Choroid plexus epithelial cell (primary cell): ENCODE measurements at regions not wholly inside any gene's neighbourhood (a gene's known extent, or its start where the extent isn't known, plus 50 kb on each side); places are given as distances from the start of the nearest gene placed in this dataset.

Experiments
- DNase-seq: peaks from one replicate; pipeline ENCODE4 v3.0.0-alpha.2; 2010; ENCODE audit warnings: low read depth
- H3K4me3 ChIP-seq: 2 replicates; pipeline ENCODE4 v1.5.1; 2011; ENCODE audit warnings: low read depth, mild to moderate bottlenecking, control low read depth, low read length, moderate library complexity
- TF ChIP-seq, protein P1 (sequence below): conservative IDR thresholded peaks from 2 replicates; pipeline ENCODE4 v1.5.1; 2011; ENCODE audit warnings: low read depth, mild to moderate bottlenecking, control low read depth, inconsistent platforms, low read length, moderate library complexity

DNA sequence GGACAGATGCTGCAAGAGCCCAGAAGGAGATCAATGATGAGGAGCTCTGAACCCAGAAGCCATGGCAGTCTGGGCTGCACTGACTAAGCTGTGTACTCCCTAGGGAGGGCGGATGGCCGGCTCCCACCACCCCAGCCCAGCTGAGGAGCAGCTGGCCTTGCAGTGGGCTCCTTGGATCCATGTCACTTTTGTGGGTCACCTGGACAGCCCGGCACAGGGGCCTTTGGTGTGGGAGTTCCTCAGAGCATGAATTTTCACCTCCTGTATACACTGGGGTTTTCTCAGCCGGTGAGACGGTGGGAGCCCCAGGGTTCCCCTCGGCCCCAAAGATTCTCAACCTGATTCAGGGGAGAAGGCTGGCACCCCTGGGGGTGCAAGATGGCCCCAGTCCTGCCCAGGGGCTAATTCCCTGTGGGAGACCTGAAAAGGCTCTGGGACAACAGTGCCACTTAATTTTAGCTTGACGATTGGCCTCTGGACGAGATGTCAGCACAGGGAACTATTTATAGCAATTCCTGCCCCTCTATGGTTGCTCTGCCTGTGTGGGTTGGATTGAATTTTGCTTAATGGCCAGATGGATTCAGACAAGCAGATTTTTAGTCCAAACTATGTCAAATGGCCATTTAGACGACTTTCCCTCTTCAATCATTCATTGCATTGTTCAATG lies 121.6 kb upstream of the PMEPA1 start:
- DNase-seq = no peak
- TF ChIP-seq, protein P1, sequence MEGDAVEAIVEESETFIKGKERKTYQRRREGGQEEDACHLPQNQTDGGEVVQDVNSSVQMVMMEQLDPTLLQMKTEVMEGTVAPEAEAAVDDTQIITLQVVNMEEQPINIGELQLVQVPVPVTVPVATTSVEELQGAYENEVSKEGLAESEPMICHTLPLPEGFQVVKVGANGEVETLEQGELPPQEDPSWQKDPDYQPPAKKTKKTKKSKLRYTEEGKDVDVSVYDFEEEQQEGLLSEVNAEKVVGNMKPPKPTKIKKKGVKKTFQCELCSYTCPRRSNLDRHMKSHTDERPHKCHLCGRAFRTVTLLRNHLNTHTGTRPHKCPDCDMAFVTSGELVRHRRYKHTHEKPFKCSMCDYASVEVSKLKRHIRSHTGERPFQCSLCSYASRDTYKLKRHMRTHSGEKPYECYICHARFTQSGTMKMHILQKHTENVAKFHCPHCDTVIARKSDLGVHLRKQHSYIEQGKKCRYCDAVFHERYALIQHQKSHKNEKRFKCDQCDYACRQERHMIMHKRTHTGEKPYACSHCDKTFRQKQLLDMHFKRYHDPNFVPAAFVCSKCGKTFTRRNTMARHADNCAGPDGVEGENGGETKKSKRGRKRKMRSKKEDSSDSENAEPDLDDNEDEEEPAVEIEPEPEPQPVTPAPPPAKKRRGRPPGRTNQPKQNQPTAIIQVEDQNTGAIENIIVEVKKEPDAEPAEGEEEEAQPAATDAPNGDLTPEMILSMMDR = no peak
- H3K4me3 ChIP-seq = no peak overlapping the region

DNA sequence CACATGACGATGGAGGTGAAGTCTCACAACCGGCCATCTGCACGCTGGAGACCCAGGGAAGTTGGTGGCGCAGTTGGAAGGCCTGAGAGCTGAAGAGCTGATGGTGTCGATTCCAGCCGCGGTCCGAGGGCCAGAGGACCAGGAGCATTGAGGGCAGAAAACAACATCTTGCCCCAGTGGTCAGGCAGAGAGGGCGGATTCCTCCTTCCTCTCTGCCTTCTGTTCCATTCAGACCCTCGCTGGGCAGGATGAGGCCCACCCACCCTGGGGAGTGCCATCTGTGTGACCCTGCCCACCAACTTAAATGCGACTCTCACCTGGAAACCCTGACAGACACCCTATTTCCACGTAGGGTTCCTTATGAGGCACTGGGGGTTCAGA lies 120.7 kb upstream of the PMEPA1 start:
- TF ChIP-seq, protein P1 = no peak
- no peak for DNase-seq
- H3K4me3 ChIP-seq = no peak overlapping the region

DNA sequence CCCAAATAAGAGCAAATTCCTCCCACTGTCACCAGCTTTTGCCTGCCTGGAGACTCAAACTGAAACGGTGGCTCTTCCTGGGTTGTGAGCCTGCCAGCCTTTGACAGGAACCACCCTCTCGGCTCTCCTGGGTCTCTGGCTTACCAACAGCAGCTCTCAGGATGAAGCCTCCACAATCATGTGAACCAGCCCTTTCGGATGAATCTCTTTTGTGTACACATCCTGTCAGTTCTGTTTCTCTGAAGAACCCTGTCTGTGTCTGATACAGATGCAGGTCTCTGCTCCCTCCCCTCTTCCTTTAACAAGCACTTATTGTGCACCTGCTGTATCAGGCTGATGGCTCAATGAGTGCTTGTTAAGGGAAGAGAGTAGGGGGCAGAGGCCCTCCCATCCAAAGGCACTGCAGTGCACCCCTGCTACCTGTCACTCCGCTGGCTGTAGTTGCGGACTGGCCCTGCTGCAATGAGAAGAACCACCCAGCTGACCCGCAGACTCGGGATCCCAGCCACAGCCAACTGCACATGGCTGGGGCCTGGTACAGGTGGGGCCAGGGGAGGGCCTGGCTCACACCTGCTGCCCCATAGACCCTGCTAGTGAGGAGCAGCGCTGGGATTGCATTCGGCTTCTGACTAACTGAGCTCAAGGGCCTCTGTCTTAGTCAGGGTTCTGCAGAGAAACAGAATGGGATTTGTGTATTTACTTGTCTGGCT lies 120.1 kb upstream of the PMEPA1 start:
- no peak overlapping the region for H3K4me3 ChIP-seq
- no peak for DNase-seq
- TF ChIP-seq, protein P1 = no peak

DNA sequence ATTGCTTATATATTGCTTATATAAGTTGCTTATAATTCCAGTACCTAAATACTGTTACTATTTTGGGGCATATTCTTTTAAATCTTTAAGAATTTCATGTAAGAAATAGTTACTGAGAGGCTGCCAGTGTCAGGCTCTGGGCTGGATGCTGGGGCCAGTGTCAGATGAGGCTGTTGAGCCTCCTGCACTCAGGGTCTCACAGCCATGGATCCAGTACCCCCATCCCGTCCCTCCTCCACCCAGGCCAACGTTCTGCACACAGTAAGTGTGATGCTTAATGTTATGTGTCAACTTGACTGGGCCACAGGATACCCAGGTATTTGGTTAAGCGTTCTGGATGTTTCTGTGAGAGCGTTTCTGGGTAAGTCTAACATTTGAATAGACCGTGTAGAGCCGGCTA lies 119.5 kb upstream of the PMEPA1 start:
- DNase-seq = no peak
- H3K4me3 ChIP-seq = no peak overlapping the region
- TF ChIP-seq, protein P1 = no peak

DNA sequence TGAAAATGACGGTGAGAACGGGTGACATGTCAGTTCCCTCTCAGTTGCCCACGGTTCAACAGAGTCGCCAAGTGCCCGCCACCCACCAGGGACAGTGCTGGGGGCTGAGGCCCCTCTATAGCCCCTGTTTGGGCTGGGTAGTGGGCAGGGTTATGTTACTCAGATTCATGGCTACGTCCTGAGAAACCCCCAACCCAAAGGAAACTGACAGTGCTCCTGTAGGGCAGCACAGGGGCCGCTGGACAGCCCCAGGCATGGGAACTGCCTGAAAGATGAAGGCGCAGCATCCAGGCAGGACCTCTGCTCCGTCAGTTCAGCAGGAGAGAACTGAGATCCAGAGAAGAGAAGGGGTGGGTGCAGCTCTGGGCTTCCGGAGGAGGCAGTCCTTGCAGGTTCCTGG lies 118.9 kb upstream of the PMEPA1 start:
- TF ChIP-seq, protein P1 = no peak
- DNase-seq = no peak
- no peak overlapping the region for H3K4me3 ChIP-seq

DNA sequence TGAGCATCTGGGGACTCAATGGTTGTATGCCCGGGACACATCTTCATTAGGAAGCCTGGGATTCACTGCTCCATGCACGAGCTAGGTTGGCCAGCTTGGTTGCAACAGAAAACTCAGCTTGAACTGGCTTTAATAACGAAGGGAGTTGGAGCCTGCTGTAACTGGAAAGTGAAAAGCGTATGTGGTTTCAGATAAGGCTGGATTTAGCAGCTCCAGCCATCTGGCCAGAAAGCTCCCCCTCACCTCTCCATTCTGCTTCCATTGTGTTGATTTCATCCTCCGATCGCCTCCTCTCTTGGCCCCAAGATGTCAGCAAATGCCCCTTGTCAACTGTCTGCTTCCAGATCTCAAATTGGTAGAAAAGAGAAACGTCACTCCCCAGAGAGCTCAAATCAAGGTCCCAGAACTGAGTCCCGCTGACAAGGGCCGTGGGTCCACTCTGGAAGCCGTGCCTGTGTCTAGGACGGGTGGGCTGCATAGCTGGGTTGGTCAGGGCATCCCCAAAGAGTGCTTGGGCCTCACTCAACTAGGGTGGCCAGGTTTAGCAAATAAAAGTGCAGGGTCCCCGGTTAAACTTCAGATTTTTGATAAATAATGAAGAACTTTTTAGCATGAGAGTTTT lies 117.0 kb upstream of the PMEPA1 start:
- TF ChIP-seq, protein P1 = no peak
- DNase-seq = no peak
- H3K4me3 ChIP-seq = no peak overlapping the region

DNA sequence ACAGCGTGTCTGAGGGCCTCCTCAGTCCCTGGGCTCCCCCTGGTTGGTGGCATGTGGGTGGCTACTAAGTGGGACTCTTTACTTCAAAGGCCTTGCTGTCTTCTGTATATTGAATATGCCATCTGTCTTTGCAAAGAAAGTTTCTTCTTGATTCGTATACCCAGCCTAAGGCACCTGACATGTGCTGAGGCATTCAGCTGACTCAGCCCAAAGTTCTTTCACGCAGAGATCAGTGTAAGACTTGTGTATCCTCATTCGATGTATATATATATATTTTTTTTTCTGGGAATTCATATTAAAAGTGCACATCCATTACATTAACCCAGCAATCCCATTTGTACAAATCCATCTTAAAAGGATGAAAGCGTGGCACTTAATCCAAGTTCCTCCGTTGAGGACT lies 115.1 kb upstream of the PMEPA1 start:
- H3K4me3 ChIP-seq = no peak overlapping the region
- TF ChIP-seq, protein P1 = no peak
- no peak for DNase-seq
